Stimulated activated naive B cell treated with anti-CD40 and anti-IgM and Interleukin-4, amounts not matched to agents 10 μg/mL and 1 μg/mL and 100 μg/mL, for 72 hours (primary cell): ENCODE measurements at regions not wholly inside any gene's neighbourhood (a gene's known extent, or its start where the extent isn't known, plus 50 kb on each side); places are given as distances from the start of the nearest gene placed in this dataset.
"Not testable (repeated sequence)": the region's sequence is repeated elsewhere in the genome, so short reads cannot be mapped to it uniquely, and the experiment has no call there.

Experiments
- ATAC-seq, 2 donors: fragments of 150-1000 bp; cut with Tn5 transposase; replicated peaks; 2 replicates each; pipeline ENCODE4 v1.10.0; 2021; ENCODE audit warnings: moderate library complexity in 1 of 2
- DNase-seq: peaks from one replicate; pipeline ENCODE4 v3.0.0; 2021
- H3K27ac Mint-ChIP-seq: one replicate; pipeline ENCODE4 v1.8.0; 2022; ENCODE audit warnings: mild to moderate bottlenecking, mixed read lengths
- H3K27me3 Mint-ChIP-seq, 2 donors: one replicate each; pipeline ENCODE4 v1.8.0; 2022; ENCODE audit warnings: mixed read lengths in 2 of 2
- H3K36me3 Mint-ChIP-seq, 2 donors: one replicate each; pipeline ENCODE4 v1.8.0; 2022; ENCODE audit warnings: mixed read lengths in 2 of 2, mild to moderate bottlenecking in 1 of 2
- H3K4me1 Mint-ChIP-seq, 2 donors: one replicate each; pipeline ENCODE4 v1.8.0; 2022; ENCODE audit warnings: mixed read lengths in 2 of 2, mild to moderate bottlenecking in 1 of 2
- H3K4me3 Mint-ChIP-seq, 2 donors: one replicate each; pipeline ENCODE4 v1.8.0; 2022; ENCODE audit warnings: mild to moderate bottlenecking in 2 of 2, mixed read lengths in 2 of 2, moderate library complexity in 1 of 2
- H3K9me3 Mint-ChIP-seq, 2 donors: one replicate each; pipeline ENCODE4 v1.8.0; 2022; ENCODE audit warnings: mixed read lengths in 2 of 2, mild to moderate bottlenecking in 1 of 2

DNA sequence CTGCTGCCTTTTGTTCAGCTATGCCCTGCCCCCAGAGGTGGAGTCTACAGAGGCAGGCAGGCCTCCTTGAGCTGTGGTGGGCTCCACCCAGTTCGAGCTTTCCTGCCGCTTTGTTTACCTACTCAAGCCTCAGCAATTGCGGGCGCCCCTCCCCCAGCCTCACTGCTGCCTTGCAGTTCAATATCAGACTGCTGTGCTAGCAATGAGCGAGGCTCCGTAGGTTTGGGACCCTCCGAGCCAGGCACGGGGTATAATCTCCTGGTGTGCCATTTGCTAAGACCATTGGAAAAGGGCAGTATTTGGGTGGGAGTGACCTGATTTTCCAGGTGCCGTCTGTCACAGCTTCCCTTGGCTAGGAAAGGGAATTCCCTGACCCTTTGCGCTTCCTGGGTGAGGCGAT is 51.9 kb downstream of the DIPK2A start:
- peaks cover 9 to 14% of the 10 kb centered on the region in 2 donors for H3K4me1 Mint-ChIP-seq

DNA sequence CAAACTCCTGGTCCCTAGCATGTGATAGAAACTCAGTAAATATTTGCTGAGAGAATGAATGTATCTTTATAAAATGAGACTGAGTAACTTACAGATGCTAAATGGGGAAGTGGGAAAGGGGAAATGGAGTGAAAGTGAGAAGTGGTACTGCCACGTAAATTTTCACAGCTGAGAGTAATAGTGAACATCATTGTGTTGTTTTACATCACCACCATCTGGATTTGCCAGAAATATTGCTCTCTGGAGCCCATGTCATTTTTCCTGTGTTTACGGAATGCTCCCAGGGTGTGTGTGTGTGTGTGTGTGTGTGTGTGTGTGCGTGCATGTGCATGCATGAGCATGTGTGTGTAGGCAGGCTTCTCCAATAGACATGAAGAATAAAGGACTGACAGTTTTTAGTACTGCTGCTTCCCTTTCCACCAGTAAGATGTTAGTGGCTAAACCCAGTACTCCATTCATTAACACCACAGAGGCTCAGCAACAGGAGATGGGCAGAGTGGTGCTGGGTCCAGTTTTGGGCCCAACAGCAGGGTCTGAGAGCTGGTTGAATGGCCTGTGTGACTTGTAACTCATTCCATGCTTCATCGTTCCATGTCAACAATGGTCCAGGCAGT is 57.3 kb downstream of the DIPK2A start:
- peaks cover 17 to 24% of the 10 kb centered on the region in 2 donors for H3K4me1 Mint-ChIP-seq
- ATAC-seq = peak; percentile 99
- no peaks in the 10 kb centered on the region for H3K36me3 Mint-ChIP-seq
- H3K4me3 Mint-ChIP-seq = peak overlapping the region; percentile 48 to 49
- H3K9me3 Mint-ChIP-seq = peaks cover 0 to 2% of the 10 kb centered on the region in 2 donors
- no peaks in the 10 kb centered on the region for H3K27me3 Mint-ChIP-seq
- peak; percentile 36 for DNase-seq
- H3K27ac Mint-ChIP-seq = peak overlapping the region; percentile 31

More for the DNA sequence above, 51.9 kb downstream of the DIPK2A start:
- Mint-ChIP-seq H3K36me3 (peaks cover 13% of the 10 kb centered on the region in 2 donors), H3K9me3 (peaks cover 14 to 17% of the 10 kb centered on the region in 2 donors)
- not testable (repeated sequence) for H3K27me3 Mint-ChIP-seq, H3K27ac Mint-ChIP-seq, ATAC-seq, DNase-seq, H3K4me3 Mint-ChIP-seq

DNA sequence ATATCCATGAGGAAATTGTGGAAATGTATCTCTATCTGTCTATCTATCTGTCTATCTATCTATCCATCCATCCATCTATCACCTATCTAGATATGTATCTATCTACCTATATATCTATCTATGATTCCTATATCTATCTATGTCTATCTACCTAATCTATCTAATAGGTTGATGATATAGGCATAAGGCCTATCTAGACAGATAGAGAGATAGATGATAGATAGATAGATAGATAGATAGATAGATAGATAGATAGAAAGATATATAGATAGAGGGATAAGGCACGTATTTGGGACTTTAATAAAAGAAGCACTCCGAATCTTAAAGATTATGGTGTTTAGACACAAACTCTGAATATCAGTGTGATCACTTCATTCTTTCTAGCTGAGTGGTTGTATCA is 58.1 kb downstream of the DIPK2A start:
- no peak for ATAC-seq
- H3K9me3 Mint-ChIP-seq = peaks cover 0 to 2% of the 10 kb centered on the region in 2 donors
- no peak overlapping the region for H3K4me3 Mint-ChIP-seq
- no peak overlapping the region for H3K27ac Mint-ChIP-seq
- no peaks in the 10 kb centered on the region for H3K36me3 Mint-ChIP-seq
- no peaks in the 10 kb centered on the region for H3K27me3 Mint-ChIP-seq
- no peak for DNase-seq
- peaks cover 17 to 24% of the 10 kb centered on the region in 2 donors for H3K4me1 Mint-ChIP-seq

DNA sequence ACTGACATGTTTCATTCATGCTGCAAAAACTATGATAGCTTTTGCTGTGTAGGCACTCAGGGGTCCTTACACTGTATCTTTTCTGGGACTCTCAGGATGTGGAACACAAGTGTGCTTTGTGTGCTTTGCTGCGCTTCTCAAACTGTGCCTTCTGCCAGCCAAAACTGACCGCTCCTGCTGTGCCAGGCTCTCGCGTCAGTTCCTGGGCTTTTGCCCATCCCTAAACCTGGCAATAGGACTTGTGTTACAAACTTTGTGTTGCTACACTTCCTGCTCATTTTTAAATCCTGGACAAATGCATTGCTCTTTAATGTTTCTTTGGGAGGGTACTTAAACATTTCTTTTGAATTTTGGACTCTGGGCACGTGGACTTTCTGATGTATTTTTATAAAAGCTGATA is 60.3 kb downstream of the DIPK2A start:
- no peaks in the 10 kb centered on the region for H3K36me3 Mint-ChIP-seq
- peaks cover 17 to 24% of the 10 kb centered on the region in 2 donors for H3K4me1 Mint-ChIP-seq
- H3K27me3 Mint-ChIP-seq = no peaks in the 10 kb centered on the region
- no peaks in the 10 kb centered on the region for H3K9me3 Mint-ChIP-seq
- H3K4me3 Mint-ChIP-seq = no peak overlapping the region
- H3K27ac Mint-ChIP-seq = no peak overlapping the region
- DNase-seq = no peak
- no peak for ATAC-seq

DNA sequence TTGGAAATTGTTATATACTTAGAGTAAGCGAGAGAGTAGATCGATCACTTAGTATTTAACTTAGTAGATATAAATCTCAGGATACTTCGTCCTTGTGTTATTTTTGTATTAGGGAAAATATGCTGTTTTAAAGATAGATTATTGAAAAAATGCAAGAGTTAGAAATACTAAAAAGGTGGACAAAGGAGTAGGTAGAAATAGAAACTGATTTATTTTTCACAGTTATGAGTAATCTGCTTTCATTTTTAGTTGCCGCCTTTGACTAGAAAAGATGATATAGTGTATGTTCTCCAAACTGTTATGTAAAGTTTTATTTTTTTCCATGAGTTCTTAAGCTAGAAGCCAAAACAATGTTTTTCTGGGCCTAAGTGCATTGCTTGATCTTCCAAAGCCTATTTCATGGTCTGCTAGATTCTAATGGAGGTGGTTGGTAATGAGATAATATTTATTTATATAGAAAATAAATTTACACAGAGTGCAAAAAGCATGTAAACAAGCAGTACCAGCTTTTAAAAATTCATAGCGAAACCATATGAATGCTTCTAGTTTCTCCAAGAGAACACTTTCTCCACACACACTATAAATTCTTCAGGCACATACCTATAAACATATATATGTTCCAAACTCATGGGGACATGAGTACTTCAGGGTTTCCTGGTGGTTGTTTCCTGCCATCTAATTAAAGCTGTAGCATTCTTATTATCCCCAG is 61.1 kb downstream of the DIPK2A start:
- no peak for DNase-seq
- no peak for ATAC-seq
- Mint-ChIP-seq H3K27me3 (no peaks in the 10 kb centered on the region), H3K27ac (no peak overlapping the region), H3K4me3 (no peak overlapping the region), H3K4me1 (peaks cover 17 to 24% of the 10 kb centered on the region in 2 donors), H3K36me3 (no peaks in the 10 kb centered on the region), H3K9me3 (no peaks in the 10 kb centered on the region)

DNA sequence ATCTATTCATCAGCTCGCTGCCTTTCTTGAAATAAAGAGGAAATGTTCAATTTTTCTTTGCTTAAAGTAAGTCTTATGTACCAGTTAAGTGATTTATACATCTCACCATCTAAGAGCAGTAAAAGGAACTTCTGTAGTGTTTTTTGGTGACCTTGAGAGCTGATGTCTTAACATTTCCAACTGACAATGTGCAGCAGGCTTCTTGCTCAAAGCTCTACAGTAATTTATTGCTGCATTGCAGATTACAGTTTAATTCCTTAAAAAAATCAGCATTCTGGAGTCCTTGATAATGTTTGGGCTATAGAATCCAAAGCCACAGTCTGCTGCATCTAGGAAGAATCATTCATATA is 61.6 kb downstream of the DIPK2A start:
- no peak for DNase-seq
- ATAC-seq = no peak
- Mint-ChIP-seq H3K9me3 (no peaks in the 10 kb centered on the region), H3K27ac (no peak overlapping the region), H3K27me3 (no peaks in the 10 kb centered on the region), H3K36me3 (no peaks in the 10 kb centered on the region), H3K4me1 (peaks cover 15 to 20% of the 10 kb centered on the region in 2 donors), H3K4me3 (no peak overlapping the region)

- Mint-ChIP-seq H3K36me3 (no peaks in the 10 kb centered on the region), H3K27me3 (no peaks in the 10 kb centered on the region), H3K4me3 (no peak overlapping the region), H3K9me3 (no peaks in the 10 kb centered on the region), H3K4me1 (peaks cover 10 to 13% of the 10 kb centered on the region in 2 donors), H3K27ac (no peak overlapping the region)
- DNase-seq = no peak
- ATAC-seq = no peak
Measured at GRCh38 chr3:144033863-144034262, 62.2 kb downstream of the DIPK2A start.

DNA sequence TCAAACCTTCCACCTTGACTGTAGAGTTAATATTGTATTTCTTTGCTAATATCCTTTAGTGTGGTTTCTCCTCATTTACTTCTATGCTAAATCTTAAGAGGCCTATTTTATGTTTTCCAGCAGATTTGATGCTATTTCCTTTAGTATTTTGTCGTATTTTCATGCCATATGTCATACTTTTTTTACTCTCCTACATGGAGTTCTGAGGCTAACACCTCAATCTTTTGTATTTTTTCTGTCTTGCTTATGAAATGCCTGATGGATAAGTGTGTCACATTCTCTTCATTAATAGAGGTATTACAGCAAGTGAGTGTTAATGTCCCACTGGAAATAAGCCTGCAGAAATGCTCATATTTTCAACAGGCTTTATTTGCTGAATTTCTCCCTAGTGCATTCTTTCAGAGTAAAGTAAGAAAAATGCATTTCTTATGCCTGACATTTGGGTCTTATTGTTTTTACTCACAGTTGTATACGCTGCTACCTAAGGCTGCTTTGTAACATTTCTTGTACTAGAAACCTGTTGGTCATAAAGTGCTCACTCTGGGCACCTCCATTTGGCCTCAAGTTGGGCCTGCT is 63.2 kb downstream of the DIPK2A start:
- peaks cover 0 to 4% of the 10 kb centered on the region in 2 donors for H3K27me3 Mint-ChIP-seq
- ATAC-seq (no peak), DNase-seq (no peak)
- peaks cover 5 to 7% of the 10 kb centered on the region in 2 donors for H3K4me1 Mint-ChIP-seq
- no peaks in the 10 kb centered on the region for H3K36me3 Mint-ChIP-seq
- H3K27ac Mint-ChIP-seq = no peak overlapping the region
- no peaks in the 10 kb centered on the region for H3K9me3 Mint-ChIP-seq
- no peak overlapping the region for H3K4me3 Mint-ChIP-seq

DNA sequence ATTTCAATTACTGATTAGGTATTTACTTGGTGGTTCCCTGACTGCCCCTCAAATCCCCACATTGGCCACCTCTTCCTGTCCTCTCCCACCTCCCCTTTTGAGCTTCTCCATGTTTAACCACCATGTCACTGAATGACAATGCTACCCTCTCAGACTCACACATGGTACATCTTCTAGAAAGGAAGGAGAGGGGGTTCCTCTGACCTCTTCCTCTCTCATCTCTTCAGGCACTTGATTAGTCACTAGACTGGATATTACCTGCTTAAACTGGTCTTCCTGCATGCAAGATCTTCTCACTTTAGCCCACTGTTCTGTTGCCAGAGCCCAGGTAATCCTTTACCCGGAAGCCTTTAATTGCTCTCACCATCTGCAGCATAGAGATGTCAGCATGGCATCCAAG is 64.9 kb downstream of the DIPK2A start:
- Mint-ChIP-seq H3K27me3 (peaks cover 0 to 4% of the 10 kb centered on the region in 2 donors), H3K9me3 (no peaks in the 10 kb centered on the region), H3K4me1 (peaks cover 5 to 6% of the 10 kb centered on the region in 2 donors), H3K27ac (no peak overlapping the region), H3K36me3 (no peaks in the 10 kb centered on the region), H3K4me3 (no peak overlapping the region)
- no peak for DNase-seq
- ATAC-seq = no peak

- no peaks in the 10 kb centered on the region for H3K9me3 Mint-ChIP-seq
- no peak overlapping the region for H3K4me3 Mint-ChIP-seq
- no peak for DNase-seq
- no peak for ATAC-seq
- H3K27ac Mint-ChIP-seq = no peak overlapping the region
- H3K27me3 Mint-ChIP-seq = peaks cover 0 to 4% of the 10 kb centered on the region in 2 donors
- peaks cover 0 to 2% of the 10 kb centered on the region in 2 donors for H3K4me1 Mint-ChIP-seq
- no peaks in the 10 kb centered on the region for H3K36me3 Mint-ChIP-seq
Measured at GRCh38 chr3:144039661-144040060, 68.0 kb downstream of the DIPK2A start.

DNA sequence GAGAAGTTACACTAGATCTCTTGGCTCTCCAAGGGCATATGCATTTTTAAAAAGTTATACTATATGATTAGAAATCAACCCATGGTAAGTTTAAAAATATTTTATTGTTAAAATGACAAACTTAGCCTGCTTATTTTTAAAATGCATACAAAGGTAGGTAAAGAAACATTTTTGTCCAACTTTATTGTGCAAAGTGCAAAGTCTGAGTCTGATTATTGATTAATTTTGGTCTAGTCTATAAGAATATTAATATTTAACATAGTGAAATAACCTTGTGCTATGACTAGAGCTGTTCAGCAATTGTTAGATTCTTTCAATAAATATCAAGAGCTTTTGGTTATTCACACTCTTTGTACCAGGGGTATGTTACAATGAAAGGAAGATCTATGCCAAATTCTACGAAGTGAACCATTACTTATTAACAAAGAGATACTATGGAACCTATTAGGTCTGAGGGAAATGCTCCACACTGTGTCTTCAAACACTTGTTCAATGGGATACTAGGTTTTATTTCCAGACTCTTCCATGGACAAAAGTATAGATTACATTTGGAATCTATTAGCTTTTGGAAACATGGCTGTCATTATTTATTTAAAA is 70.4 kb downstream of the DIPK2A start:
- ATAC-seq (no peak), DNase-seq (no peak)
- Mint-ChIP-seq H3K27ac (no peak overlapping the region), H3K4me1 (peaks cover 0 to 2% of the 10 kb centered on the region in 2 donors), H3K4me3 (no peak overlapping the region), H3K27me3 (peaks cover 0 to 4% of the 10 kb centered on the region in 2 donors), H3K36me3 (no peaks in the 10 kb centered on the region), H3K9me3 (no peaks in the 10 kb centered on the region)

GRCh38 chr3:144045766-144046165 is 74.1 kb downstream of the DIPK2A start:
- H3K9me3 Mint-ChIP-seq = no peaks in the 10 kb centered on the region
- H3K27ac Mint-ChIP-seq = no peak overlapping the region
- DNase-seq (no peak), ATAC-seq (no peak)
- H3K4me3 Mint-ChIP-seq = no peak overlapping the region
- H3K36me3 Mint-ChIP-seq = no peaks in the 10 kb centered on the region
- no peaks in the 10 kb centered on the region for H3K4me1 Mint-ChIP-seq
- H3K27me3 Mint-ChIP-seq = peaks cover 0 to 2% of the 10 kb centered on the region in 2 donors

GRCh38 chr3:144049374-144049773 is 77.8 kb downstream of the DIPK2A start:
- ATAC-seq = no peak
- no peaks in the 10 kb centered on the region for H3K36me3 Mint-ChIP-seq
- no peaks in the 10 kb centered on the region for H3K4me1 Mint-ChIP-seq
- H3K4me3 Mint-ChIP-seq = no peak overlapping the region
- H3K9me3 Mint-ChIP-seq = no peaks in the 10 kb centered on the region
- H3K27ac Mint-ChIP-seq = no peak overlapping the region
- no peak for DNase-seq
- H3K27me3 Mint-ChIP-seq = peaks cover 0 to 4% of the 10 kb centered on the region in 2 donors

DNA sequence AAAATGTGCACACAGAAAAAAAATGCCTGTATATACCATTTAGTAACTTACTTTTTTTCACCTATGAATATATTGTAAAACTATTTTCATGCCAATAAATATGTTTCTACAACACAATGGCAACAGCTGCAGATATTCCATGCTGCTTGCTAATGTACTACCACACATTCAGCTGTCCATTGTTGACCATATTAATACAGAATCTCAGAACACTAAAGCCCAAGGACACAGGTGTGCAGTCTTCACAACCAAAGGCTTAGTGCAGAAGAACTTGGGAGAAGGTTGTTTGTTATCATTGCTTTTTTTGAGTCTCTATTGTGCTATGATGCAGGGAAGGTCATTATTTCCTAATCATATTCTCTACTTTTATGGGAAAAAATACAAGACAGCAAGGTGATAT is 79.6 kb downstream of the DIPK2A start:
- H3K4me3 Mint-ChIP-seq = no peak overlapping the region
- H3K27ac Mint-ChIP-seq = no peak overlapping the region
- DNase-seq (no peak), ATAC-seq (no peak)
- no peaks in the 10 kb centered on the region for H3K9me3 Mint-ChIP-seq
- no peaks in the 10 kb centered on the region for H3K36me3 Mint-ChIP-seq
- no peaks in the 10 kb centered on the region for H3K4me1 Mint-ChIP-seq
- H3K27me3 Mint-ChIP-seq = peaks cover 0 to 4% of the 10 kb centered on the region in 2 donors

GRCh38 chr3:144052275-144052674 is 80.7 kb downstream of the DIPK2A start:
- H3K36me3 Mint-ChIP-seq = no peaks in the 10 kb centered on the region
- no peaks in the 10 kb centered on the region for H3K9me3 Mint-ChIP-seq
- no peak overlapping the region for H3K27ac Mint-ChIP-seq
- H3K4me1 Mint-ChIP-seq = no peaks in the 10 kb centered on the region
- no peak overlapping the region for H3K4me3 Mint-ChIP-seq
- peaks cover 0 to 4% of the 10 kb centered on the region in 2 donors for H3K27me3 Mint-ChIP-seq
- ATAC-seq (no peak), DNase-seq (no peak)
